HL-60 (cell line): ENCODE measurements at regions not wholly inside any gene's neighbourhood (a gene's known extent, or its start where the extent isn't known, plus 50 kb on each side); places are given as distances from the start of the nearest gene placed in this dataset.

ENCODE experiments used
- DNase-seq, 2 experiments: peaks; one replicate each; pipeline ENCODE4 v3.0.0-alpha.2; 2010 to 2020; ENCODE audit warnings: low read depth in 1 of 2, low spot score in 1 of 2
- H3K27ac ChIP-seq: fragments of 250-450 bp; sonication (Bioruptor Pico); replicated peaks from 2 replicates; pipeline ENCODE4 v1.5.1; 2020; ENCODE audit warnings: mild to moderate bottlenecking, moderate library complexity
- H3K27me3 ChIP-seq: fragments of 250-450 bp; sonication (Bioruptor Pico); 2 replicates; pipeline ENCODE4 v1.5.1; 2021; ENCODE audit warnings: mild to moderate bottlenecking, moderate library complexity; ENCODE audit not compliant: insufficient read depth, poor library complexity, severe bottlenecking
- H3K4me3 ChIP-seq: replicated peaks from 2 replicates; pipeline ENCODE4 v1.5.1; 2011; ENCODE audit warnings: mild to moderate bottlenecking, control low read depth, low read length; ENCODE audit not compliant: insufficient read depth
- GABPA ChIP-seq: IDR thresholded peaks from 2 replicates; pipeline ENCODE4 v1.6.1; 2012; ENCODE audit warnings: low read depth
- POLR2AphosphoS5 ChIP-seq: IDR thresholded peaks from 2 replicates; pipeline ENCODE4 v1.6.1; 2012; ENCODE audit warnings: low read depth
- REST ChIP-seq: IDR thresholded peaks from 2 replicates; pipeline ENCODE4 v1.6.1; 2012; ENCODE audit warnings: low read depth; ENCODE audit not compliant: insufficient replicate concordance
- SPI1 ChIP-seq: IDR thresholded peaks from 2 replicates; pipeline ENCODE4 v1.6.1; 2012; ENCODE audit warnings: low read depth, mild to moderate bottlenecking, borderline replicate concordance
- TF ChIP-seq, protein P1 (sequence below): IDR thresholded peaks from one replicate; pipeline ENCODE4 v1.5.1; 2011; ENCODE audit warnings: low read length, control low read depth, inconsistent platforms; ENCODE audit not compliant: insufficient read depth

GRCh38 chr2:2932189-2932588 lies 445.4 kb downstream of the EIPR1 start:
- H3K27ac ChIP-seq: no peak overlapping the region
- no peak for DNase-seq
- H3K27me3 ChIP-seq: no peaks in the 10 kb centered on the region
- H3K4me3 ChIP-seq: no peak overlapping the region
- no peak for TF ChIP-seq SPI1
- TF ChIP-seq POLR2AphosphoS5: no peak
- TF ChIP-seq, protein P1, sequence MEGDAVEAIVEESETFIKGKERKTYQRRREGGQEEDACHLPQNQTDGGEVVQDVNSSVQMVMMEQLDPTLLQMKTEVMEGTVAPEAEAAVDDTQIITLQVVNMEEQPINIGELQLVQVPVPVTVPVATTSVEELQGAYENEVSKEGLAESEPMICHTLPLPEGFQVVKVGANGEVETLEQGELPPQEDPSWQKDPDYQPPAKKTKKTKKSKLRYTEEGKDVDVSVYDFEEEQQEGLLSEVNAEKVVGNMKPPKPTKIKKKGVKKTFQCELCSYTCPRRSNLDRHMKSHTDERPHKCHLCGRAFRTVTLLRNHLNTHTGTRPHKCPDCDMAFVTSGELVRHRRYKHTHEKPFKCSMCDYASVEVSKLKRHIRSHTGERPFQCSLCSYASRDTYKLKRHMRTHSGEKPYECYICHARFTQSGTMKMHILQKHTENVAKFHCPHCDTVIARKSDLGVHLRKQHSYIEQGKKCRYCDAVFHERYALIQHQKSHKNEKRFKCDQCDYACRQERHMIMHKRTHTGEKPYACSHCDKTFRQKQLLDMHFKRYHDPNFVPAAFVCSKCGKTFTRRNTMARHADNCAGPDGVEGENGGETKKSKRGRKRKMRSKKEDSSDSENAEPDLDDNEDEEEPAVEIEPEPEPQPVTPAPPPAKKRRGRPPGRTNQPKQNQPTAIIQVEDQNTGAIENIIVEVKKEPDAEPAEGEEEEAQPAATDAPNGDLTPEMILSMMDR: no peak
- no peak for TF ChIP-seq GABPA
- no peak for TF ChIP-seq REST

GRCh38 chr2:2931318-2932075 lies 446.1 kb downstream of the EIPR1 start:
- no peak for DNase-seq
- Histone ChIP-seq H3K27ac (no peak overlapping the region), H3K27me3 (no peaks in the 10 kb centered on the region), H3K4me3 (no peak overlapping the region)
- TF ChIP-seq SPI1 (no peak), GABPA (no peak), POLR2AphosphoS5 (no peak), REST (no peak)
- TF ChIP-seq, protein P1: no peak

GRCh38 chr2:2930841-2931240 lies 446.8 kb downstream of the EIPR1 start:
- Histone ChIP-seq H3K27ac (no peak overlapping the region), H3K27me3 (no peaks in the 10 kb centered on the region), H3K4me3 (no peak overlapping the region)
- no peak for TF ChIP-seq SPI1
- TF ChIP-seq, protein P1: no peak
- no peak for TF ChIP-seq GABPA
- no peak for TF ChIP-seq REST
- TF ChIP-seq POLR2AphosphoS5: no peak
- no peak for DNase-seq
